Thyroid gland (tissue), 4 donors: ENCODE measurements at regions not wholly inside any gene's neighbourhood (a gene's known extent, or its start where the extent isn't known, plus 50 kb on each side); places are given as distances from the start of the nearest gene placed in this dataset.

Experiments used
- CTCF ChIP-seq, 6 experiments: fragments of 200-600 bp in 3 of 6; fragments of 450-650 bp in 3 of 6; sonication (generic) in 3 of 6; IDR thresholded peaks; one replicate each; pipeline ENCODE4 v1.5.1; 2016 to 2019; ENCODE audit warnings: antibody characterized with exemption in 6 of 6, mild to moderate bottlenecking in 2 of 6, inconsistent platforms in 1 of 6, moderate library complexity in 1 of 6
- POLR2A ChIP-seq, 2 donors: fragments of 450-650 bp; IDR thresholded peaks; one replicate each; pipeline ENCODE4 v1.6.1; 2017; ENCODE audit warnings: antibody characterized with exemption in 2 of 2, mild to moderate bottlenecking in 2 of 2, moderate library complexity in 1 of 2

- TF ChIP-seq CTCF (IDR thresholded peaks at IDR 0.05) (no peak), POLR2A (IDR thresholded peaks at IDR 0.05) (no peak)
These were observed 215.5 kb upstream of the ZFP42 start for GRCh38 chr4:187780070-187780469.
